Activated CD8-positive, alpha-beta memory T cell treated with anti-CD3 and anti-CD28 coated beads for 48 hours (primary cell): ENCODE measurements at regions not wholly inside any gene's neighbourhood (a gene's known extent, or its start where the extent isn't known, plus 50 kb on each side); places are given as distances from the start of the nearest gene placed in this dataset.

Experiments
- DNase-seq, 3 experiments: peaks; one replicate each; pipeline ENCODE4 v3.0.0-alpha.2; 2020; ENCODE audit warnings: low read depth in 2 of 3, low spot score in 2 of 3

DNA sequence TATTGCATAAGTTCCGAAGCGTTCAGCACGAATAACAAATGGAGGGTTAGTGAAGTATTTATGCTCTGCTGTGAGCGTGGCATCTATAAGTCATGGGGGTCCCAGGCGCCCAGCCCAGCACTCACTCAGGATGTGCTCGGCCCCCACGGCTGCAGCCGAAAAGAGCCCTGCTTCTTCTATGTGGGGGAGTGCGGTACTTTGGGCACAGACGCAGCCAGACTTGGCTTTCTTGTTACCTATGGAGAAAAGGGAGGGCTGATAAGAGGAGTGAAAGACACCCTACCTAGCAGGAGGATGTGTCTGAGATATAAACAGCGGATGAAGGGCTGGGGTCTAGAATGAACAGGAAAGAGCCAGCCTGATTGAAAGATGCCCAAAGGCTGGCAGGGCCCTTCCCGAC, 51.4 kb downstream of the MRPL36 start:
- DNase-seq = no peak

DNA sequence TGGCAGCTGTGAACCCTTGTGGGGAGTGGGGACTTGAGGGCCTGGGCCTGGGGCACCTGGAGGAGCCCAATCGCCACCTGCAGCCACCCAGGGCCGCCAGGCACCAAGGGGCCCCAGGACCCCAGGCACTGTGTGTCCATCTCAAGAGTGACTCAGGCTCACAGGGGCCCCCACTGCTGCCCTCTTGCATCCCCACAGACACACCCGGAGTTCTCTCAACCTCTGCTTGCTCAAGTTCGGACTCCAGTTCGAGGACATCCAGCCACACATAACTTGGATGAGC, 51.9 kb downstream of the MRPL36 start:
- DNase-seq = no peak

GRCh38 chr5:1747079-1747802, 52.4 kb downstream of the MRPL36 start:
- DNase-seq = no peak

DNA sequence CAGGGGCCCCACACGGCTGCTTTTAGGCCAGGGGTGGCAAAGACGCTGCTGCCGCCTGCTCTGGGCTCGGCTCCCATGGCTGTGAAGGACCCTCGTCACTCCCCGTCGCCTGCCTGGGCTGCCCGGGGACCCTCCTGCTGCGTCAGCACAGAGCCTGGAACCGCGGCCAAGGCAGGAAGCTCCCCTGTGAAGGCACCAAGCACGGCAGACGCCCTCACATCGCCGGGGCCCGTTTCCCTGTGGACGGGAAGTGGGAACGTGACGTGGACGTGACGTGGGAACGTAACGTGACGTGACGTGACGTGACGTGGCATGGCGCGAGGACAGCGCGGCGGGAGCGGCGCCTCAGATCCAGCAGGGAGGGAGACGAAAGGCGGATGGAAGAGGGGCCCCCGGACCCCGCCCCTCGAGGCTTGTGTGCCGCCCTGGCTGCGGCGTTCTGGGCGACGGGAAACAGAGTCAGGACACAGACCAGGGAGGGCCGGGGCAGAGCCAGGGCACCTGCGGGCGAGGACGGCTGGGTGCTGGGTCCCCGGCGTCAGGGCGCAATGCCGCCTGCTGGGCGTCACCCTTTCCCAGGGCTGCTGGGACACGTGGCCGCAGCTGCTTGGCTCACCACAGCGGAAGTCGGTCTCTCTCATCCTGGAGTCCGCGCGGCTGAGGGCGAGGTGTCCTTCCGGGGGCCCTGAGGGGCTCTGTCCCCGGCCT, 53.1 kb downstream of the MRPL36 start:
- no peak for DNase-seq

DNA sequence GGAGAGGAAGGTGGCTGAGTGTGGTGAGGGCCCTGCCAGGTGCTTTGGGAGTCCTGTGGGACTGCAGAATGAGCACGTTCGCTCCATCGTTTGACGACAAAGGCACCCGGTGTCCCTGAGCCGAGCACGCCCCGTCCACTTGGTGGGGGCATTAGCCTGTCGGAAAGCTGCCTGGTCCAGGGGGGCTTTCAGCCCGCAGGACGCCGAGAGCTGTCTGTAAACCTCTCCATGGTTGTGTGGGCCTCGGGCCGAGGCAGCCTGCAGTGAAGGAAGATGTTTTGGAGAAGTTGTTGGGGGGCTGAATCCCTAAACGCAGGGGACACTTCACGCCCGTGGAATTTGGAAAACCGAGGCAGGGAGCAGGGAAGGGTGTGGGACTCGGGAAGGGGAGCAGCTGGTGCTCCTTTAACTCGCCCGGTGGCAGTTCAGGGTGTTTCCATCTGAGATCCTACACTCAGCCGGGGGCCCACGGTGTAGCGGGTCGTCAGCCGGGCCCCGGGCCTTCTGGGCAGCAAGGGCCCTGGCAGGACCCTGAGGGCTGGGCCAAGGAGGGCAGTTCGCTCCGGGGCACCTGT, 53.8 kb downstream of the MRPL36 start:
- no peak for DNase-seq

DNA sequence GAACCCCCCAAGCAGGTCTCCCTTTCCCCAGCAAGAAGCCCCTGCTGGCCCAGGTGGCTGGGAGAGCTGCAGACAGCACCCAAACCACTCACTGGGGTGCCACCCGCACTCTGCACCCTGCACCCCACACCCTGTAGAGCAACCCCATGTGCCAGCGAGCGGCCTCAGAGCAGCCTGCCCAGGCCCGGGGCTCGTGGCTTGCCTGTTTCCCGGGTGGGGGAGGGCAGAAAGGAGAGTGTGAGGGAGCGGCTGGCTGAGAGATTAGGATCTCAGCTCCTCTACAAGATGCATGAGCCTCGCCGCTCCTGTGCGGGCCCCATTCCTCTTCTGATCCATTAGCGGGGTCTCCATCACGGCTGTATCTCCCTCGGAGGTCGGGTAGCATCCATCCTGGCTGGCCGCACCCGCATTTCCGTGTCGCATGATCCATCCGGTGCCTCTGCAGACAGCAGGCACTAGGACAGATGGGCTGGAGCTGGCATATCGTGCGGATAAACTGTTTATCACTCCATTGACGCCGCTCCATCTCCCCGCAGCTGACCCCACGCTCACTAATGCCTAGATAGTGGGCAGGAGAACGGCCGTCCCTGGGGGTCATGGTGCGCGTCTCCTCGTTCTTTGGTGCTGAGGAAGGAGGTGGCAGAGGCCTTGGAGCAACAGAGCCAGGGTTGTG, 54.4 kb downstream of the MRPL36 start:
- no peak for DNase-seq

GRCh38 chr5:1744393-1745122, 55.1 kb downstream of the MRPL36 start:
- DNase-seq = no peak

DNA sequence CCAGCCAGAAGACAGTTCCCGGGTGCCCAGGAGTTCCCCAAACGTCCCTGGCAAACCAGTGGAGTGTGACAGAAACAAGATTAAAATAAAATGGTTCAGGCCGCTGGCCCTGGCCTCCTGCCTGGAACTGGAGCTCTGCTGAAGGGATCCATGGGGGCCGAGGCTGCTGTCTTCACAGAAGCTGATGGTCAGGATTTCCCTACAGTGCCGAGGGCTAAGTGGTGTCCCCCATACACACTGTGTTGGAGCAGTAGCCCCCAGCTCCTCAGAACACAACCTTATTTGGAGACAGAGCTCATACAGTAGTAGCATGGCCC, 55.9 kb downstream of the MRPL36 start:
- no peak for DNase-seq

DNA sequence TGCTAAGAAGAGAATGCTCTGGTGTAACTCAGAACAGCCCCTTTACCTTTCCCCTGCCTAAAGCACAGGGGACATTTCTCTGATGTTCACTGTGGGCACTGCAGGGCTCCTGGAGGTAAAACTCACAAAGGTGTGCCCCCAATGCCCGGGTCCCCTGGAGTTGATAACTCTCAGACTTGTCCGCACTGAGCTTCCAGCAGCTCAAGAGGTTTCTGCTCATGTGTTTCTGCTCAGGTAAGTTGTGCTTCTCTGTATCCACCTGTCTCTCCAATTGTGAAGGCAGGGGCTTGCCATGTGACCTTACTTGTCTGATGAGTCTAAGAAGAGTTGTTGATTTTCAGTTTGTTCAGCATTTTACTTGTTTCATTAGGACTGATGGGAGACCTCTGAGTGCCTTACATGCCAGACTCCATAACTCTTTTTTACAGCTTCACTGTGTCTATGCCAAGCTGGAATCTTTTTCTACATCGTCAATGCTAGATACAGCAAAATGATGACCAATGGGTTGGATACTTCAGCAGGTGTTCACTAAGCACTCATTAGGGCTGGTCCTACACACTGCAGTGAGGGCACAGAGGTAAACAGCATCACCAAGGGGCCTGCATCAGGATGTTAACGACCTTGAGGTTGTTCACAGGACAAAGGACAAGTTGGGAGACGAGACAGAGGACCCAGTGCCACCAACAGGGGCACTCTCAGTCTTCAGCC, 56.4 kb downstream of the MRPL36 start:
- no peak for DNase-seq

- DNase-seq = peak in 1 of 3 experiments; percentile 28
Observed at GRCh38 chr5:1737790-1738405, 61.7 kb downstream of the MRPL36 start.

DNA sequence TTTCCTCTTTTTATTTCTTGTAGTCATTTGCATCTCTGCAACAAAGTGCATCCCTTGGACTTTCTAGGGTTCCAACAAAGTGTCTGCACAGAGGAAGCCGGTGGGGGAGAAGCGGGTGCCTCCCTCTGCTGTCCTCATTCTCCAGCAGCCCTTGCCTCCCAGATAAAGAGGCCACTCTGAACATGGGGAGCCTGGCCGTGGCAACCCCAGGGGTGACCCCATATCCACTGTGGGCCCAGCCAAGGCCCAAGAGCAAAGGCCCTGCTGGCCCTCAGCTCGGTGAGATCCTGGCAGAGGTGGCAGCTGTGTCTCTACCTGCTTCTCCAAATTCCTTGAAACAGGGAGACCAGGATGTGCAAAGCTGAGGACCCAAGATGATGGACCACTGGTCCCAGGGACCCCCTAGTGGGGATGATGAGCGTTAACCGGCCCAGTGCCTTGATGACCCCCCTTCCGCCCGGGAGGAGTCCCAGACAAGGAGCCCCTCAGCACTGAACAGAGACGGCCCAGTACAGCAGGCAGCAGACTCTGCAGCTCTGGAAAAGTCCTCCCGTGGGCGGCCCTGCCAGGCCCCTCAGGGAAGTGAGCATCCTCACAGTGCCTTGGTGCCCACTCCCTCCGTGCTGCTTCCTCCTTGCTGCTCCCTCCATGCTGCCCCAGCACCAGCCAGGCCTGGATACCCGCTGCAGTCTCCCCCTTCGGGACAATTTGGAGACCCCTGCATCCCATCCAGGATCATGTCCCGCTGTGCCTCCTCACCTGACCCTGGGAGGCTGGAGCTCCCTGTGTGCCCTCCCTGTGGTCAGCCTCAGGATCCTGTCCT, 62.5 kb downstream of the MRPL36 start:
- DNase-seq = no peak

DNA sequence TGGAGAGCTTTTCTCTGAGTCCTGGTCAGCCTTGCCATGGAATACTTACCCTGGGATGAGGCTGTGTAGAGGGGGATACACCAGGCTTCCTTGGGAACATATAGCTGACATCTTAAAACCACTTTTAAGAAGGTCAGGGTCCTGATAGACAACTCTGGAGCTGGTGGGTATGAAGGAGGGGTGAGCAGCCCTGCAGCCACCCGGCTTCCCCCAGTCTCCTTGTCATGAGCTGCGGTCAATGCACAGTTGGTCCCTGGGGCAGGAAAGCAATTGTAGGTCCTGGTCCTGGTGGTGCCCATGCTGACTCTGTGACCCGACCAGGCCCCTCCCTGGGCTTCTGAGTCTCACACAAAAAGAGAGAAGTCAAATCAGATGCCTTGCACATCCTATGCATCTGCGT, 63.6 kb downstream of the MRPL36 start:
- DNase-seq = no peak

- DNase-seq = no peak
Observed at GRCh38 chr5:1735320-1735970, 64.2 kb downstream of the MRPL36 start.

- no peak for DNase-seq
Observed at GRCh38 chr5:1734908-1735289, 64.7 kb downstream of the MRPL36 start.

GRCh38 chr5:1734271-1734907, 65.2 kb downstream of the MRPL36 start:
- no peak for DNase-seq

- DNase-seq = no peak
Observed at GRCh38 chr5:1733369-1733768, 66.3 kb downstream of the MRPL36 start.

DNA sequence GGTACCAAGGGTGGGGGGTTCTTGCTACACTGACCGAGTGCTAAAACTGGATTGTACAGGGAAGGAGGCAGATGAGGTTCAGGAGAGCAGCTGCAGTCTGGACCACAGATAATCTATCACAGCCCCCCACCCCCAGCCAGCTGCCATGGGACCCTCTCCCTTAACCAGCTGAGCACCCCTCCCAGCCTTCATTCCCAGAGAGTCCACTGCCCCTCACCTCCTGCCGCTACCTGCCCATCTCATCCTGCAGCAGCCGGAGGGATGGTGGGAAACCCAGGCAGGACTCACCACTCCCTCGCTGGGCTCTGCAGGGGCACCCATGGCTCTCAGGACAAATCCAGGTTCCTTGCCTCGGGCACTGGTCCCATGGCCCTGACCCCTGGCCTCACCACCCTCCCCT, 66.7 kb downstream of the MRPL36 start:
- no peak for DNase-seq

- no peak for DNase-seq
Observed at GRCh38 chr5:1732238-1732941, 67.2 kb downstream of the MRPL36 start.
